B cell (primary cell): ENCODE measurements at regions not wholly inside any gene's neighbourhood (a gene's known extent, or its start where the extent isn't known, plus 50 kb on each side); places are given as distances from the start of the nearest gene placed in this dataset.

ENCODE experiments used
- ATAC-seq: fragments of 200-7000 bp; cut with Tn5 transposase; one replicate; pipeline ENCODE4 v1.10.0; 2021; ENCODE audit warnings: low read depth, mild to moderate bottlenecking, moderate number of reproducible peaks, moderate library complexity
- CTCF ChIA-PET: fragments of 350-600 bp; sonication (Branson Sonifier 250); formaldehyde crosslinking; loops from one replicate; lab custom pipeline; 2021; ENCODE audit warnings: antibody characterized with exemption, inconsistent platforms; lab: Charles Lee
- POLR2A ChIA-PET: fragments of 350-600 bp; sonication (Branson Sonifier 250); formaldehyde crosslinking; loops from one replicate; lab custom pipeline; 2021; ENCODE audit warnings: antibody characterized with exemption; lab: Charles Lee
- DNase-seq: peaks from one replicate; pipeline ENCODE4 v3.0.0; 2013
- H2AFZ ChIP-seq: 2 replicates; pipeline ENCODE4 v1.6.1; 2012; ENCODE audit warnings: mild to moderate bottlenecking, low read depth, low read length; ENCODE audit not compliant: insufficient read depth, poor library complexity, severe bottlenecking
- H3K27ac ChIP-seq, 2 donors: 1 replicate in 1 of 2; 2 replicates in 1 of 2; pipeline ENCODE4 v1.5.1; 2012 to 2013; ENCODE audit warnings: low read length in 2 of 2, mild to moderate bottlenecking in 2 of 2, moderate library complexity in 1 of 2
- H3K27me3 ChIP-seq, 4 experiments: fragments of 200-600 bp in 1 of 4; sonication (generic) in 1 of 4; replicated peaks in 1 of 4; 1 replicate in 2 of 4; 2 replicates in 2 of 4; pipeline versions ENCODE4 v1.6.1 to v1.7.0; 2013 to 2016; ENCODE audit warnings: low read length in 3 of 4, mild to moderate bottlenecking in 2 of 4, mixed read lengths in 1 of 4, moderate library complexity in 1 of 4; ENCODE audit not compliant: insufficient read depth in 4 of 4, control insufficient read depth in 3 of 4; ENCODE audit errors: control extremely low read depth in 1 of 4
- H3K36me3 ChIP-seq, 2 experiments: replicated peaks in 1 of 2; 1 replicate in 1 of 2; 2 replicates in 1 of 2; pipeline versions ENCODE4 v1.6.1 to v1.7.1; 2013; ENCODE audit warnings: low read length in 1 of 2; ENCODE audit not compliant: insufficient read depth in 2 of 2, control insufficient read depth in 1 of 2; ENCODE audit errors: control extremely low read depth in 1 of 2, extremely low read depth in 1 of 2
- H3K4me1 ChIP-seq, 2 donors: fragments of 200-600 bp in 1 of 2; sonication (generic) in 1 of 2; 1 replicate in 1 of 2; 2 replicates in 1 of 2; pipeline versions ENCODE4 v1.5.1 to v1.6.1; 2013 to 2017; ENCODE audit warnings: low read length in 2 of 2; ENCODE audit not compliant: control insufficient read depth in 2 of 2, insufficient read depth in 2 of 2
- H3K4me2 ChIP-seq: replicated peaks from 2 replicates; pipeline ENCODE3; 2012; ENCODE audit warnings: mild to moderate bottlenecking, low read depth, low read length; ENCODE audit not compliant: poor library complexity, severe bottlenecking
- H3K4me3 ChIP-seq, 5 experiments: fragments of 200-600 bp in 1 of 5; sonication (generic) in 1 of 5; 1 replicate in 3 of 5; 2 replicates in 2 of 5; pipeline versions ENCODE4 v1.5.1 to v1.7.0; 2011 to 2016; ENCODE audit warnings: low read length in 4 of 5, mild to moderate bottlenecking in 4 of 5, low read depth in 2 of 5, control low read depth in 1 of 5, moderate library complexity in 1 of 5; ENCODE audit not compliant: insufficient read depth in 1 of 5; ENCODE audit errors: control extremely low read depth in 1 of 5, extremely low read depth in 1 of 5
- H3K79me2 ChIP-seq: fragments of 200-600 bp; sonication (generic); one replicate; pipeline ENCODE4 v1.6.0; 2016; ENCODE audit warnings: low read length; ENCODE audit not compliant: control insufficient read depth, insufficient read depth
- H3K9ac ChIP-seq: fragments of 200-600 bp; sonication (generic); 2 replicates; pipeline ENCODE4 v1.6.1; 2017; ENCODE audit warnings: mild to moderate bottlenecking, low read length, moderate library complexity
- H3K9me3 ChIP-seq, 3 donors: one replicate each; pipeline versions ENCODE4 v1.6.1 to v1.7.1; 2013; ENCODE audit warnings: low read length in 2 of 3; ENCODE audit not compliant: control insufficient read depth in 2 of 3, insufficient read depth in 1 of 3; ENCODE audit errors: control extremely low read depth in 1 of 3
- H4K20me1 ChIP-seq: 2 replicates; pipeline ENCODE4 v1.6.0; 2012; ENCODE audit warnings: mild to moderate bottlenecking, low read length; ENCODE audit not compliant: insufficient read depth, control insufficient read depth, poor library complexity, severe bottlenecking
- H3K27ac Mint-ChIP-seq: one replicate; pipeline ENCODE4 v1.8.0; 2021; ENCODE audit warnings: mixed read lengths
- H3K27me3 Mint-ChIP-seq: one replicate; pipeline ENCODE4 v1.8.0; 2021; ENCODE audit warnings: mixed read lengths
- H3K4me1 Mint-ChIP-seq: one replicate; pipeline ENCODE4 v1.8.0; 2021; ENCODE audit warnings: mixed read lengths
- H3K4me3 Mint-ChIP-seq: one replicate; pipeline ENCODE4 v1.8.0; 2021; ENCODE audit warnings: mixed read lengths
- H3K9me3 Mint-ChIP-seq: one replicate; pipeline ENCODE4 v1.8.0; 2022; ENCODE audit warnings: mixed read lengths; ENCODE audit not compliant: insufficient read depth
- CTCF ChIP-seq: fragments of 200-600 bp; IDR thresholded peaks from one replicate; pipeline ENCODE4 v1.8.0; 2022; ENCODE audit warnings: antibody characterized with exemption, mild to moderate bottlenecking
- EZH2 ChIP-seq: IDR thresholded peaks from 2 replicates; pipeline ENCODE4 v1.6.1; 2012; ENCODE audit warnings: borderline replicate concordance, low read depth, mild to moderate bottlenecking, moderate library complexity, low read length; ENCODE audit not compliant: insufficient read depth, poor library complexity, severe bottlenecking
- WGBS: methylation state at CpG from one replicate; pipeline ENCODE4 v1.1.5; 2013; ENCODE audit warnings: missing lambda C conversion rate; ENCODE audit not compliant: insufficient coverage; 5-methylcytosine and 5-hydroxymethylcytosine counted together
- intact Hi-C: fragments of 100-400 bp; cut with micrococcal nuclease; formaldehyde crosslinking; loops from one replicate; pipeline ENCODE4 v1.10.0; 2022

GRCh38 chr20:57102566-57102965 is 163.9 kb downstream of the BMP7 start:
- no peaks in the 10 kb centered on the region for H3K36me3 ChIP-seq
- intact Hi-C loops = no loop called here

GRCh38 chr20:57103146-57103800 is 163.2 kb downstream of the BMP7 start:
- H3K4me1 Mint-ChIP-seq = no peaks in the 10 kb centered on the region
- WGBS = 80% methylated on average over 5 of the region's 11 CpGs
- CTCF ChIA-PET = no interaction called here

More at GRCh38 chr20:57102566-57102965, 163.9 kb downstream of the BMP7 start:
- H3K27me3 Mint-ChIP-seq = peaks cover 14% of the 10 kb centered on the region
- H3K4me1 ChIP-seq = no peaks in the 10 kb centered on the region
- H3K27ac ChIP-seq = no peak overlapping the region
- no peak overlapping the region for H3K4me2 ChIP-seq
- no peak overlapping the region for H3K4me3 Mint-ChIP-seq
- no peak overlapping the region for H2AFZ ChIP-seq
- no peaks in the 10 kb centered on the region for H4K20me1 ChIP-seq
- CTCF ChIA-PET = no interaction called here
- no peak overlapping the region for H3K4me3 ChIP-seq
- DNase-seq (no peak), ATAC-seq (no peak)
- H3K27me3 ChIP-seq = no peaks in the 10 kb centered on the region
- H3K79me2 ChIP-seq = no peaks in the 10 kb centered on the region
- no peak overlapping the region for H3K27ac Mint-ChIP-seq
- no peaks in the 10 kb centered on the region for H3K4me1 Mint-ChIP-seq
- TF ChIP-seq EZH2 = no peak
- TF ChIP-seq CTCF = no peak
- no peak overlapping the region for H3K9ac ChIP-seq
- no peaks in the 10 kb centered on the region for H3K9me3 Mint-ChIP-seq
- POLR2A ChIA-PET = no interaction called here
- WGBS = 88% methylated on average over 9 of the region's 10 CpGs
- H3K9me3 ChIP-seq = peaks cover 0 to 3% (median 0%) of the 10 kb centered on the region in 3 donors

More at GRCh38 chr20:57103146-57103800, 163.2 kb downstream of the BMP7 start:
- Histone ChIP-seq H3K9ac (no peak overlapping the region), H2AFZ (no peak overlapping the region), H3K4me2 (no peak overlapping the region), H3K4me3 (no peak overlapping the region), H3K27me3 (no peaks in the 10 kb centered on the region), H3K79me2 (no peaks in the 10 kb centered on the region), H3K27ac (no peak overlapping the region), H4K20me1 (no peaks in the 10 kb centered on the region), H3K36me3 (no peaks in the 10 kb centered on the region), H3K9me3 (peaks cover 0 to 3% (median 0%) of the 10 kb centered on the region in 3 donors), H3K4me1 (no peaks in the 10 kb centered on the region)
- TF ChIP-seq CTCF (no peak), EZH2 (no peak)
- intact Hi-C loops = no loop called here
- POLR2A ChIA-PET = no interaction called here
- no peak overlapping the region for H3K27ac Mint-ChIP-seq
- ATAC-seq (no peak), DNase-seq (no peak)
- peaks cover 14% of the 10 kb centered on the region for H3K27me3 Mint-ChIP-seq
- no peak overlapping the region for H3K4me3 Mint-ChIP-seq
- H3K9me3 Mint-ChIP-seq = no peaks in the 10 kb centered on the region
